RKO (cell line): ENCODE measurements at regions not wholly inside any gene's neighbourhood (a gene's known extent, or its start where the extent isn't known, plus 50 kb on each side); places are given as distances from the start of the nearest gene placed in this dataset.
"Not testable (repeated sequence)": the region's sequence is repeated elsewhere in the genome, so short reads cannot be mapped to it uniquely, and the experiment has no call there.

ENCODE experiments used
- DNase-seq: peaks from one replicate; pipeline ENCODE4 v3.0.0-alpha.2; 2016; ENCODE audit warnings: low spot score

DNA sequence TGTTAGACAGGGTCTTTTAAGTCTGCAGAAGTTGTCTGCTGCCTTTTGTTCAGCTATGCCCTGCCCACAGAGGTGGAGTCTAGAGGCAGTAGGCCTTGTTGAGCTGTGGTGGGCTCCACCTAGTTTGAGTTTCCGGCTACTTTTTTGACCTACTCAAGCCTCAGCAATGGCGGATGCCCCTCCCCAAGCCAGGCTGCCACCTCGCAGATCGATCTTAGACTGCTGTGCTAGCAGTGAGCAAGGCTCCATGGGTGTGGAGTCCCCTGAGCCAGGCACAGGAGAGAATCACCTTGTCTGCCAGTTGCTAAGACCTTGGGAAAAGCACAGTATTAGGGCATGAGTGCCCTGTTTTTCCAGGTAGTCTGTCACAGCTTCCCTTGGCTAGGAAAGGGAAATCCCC, 664.6 kb upstream of the DPPA4 start:
- not testable (repeated sequence) for DNase-seq

DNA sequence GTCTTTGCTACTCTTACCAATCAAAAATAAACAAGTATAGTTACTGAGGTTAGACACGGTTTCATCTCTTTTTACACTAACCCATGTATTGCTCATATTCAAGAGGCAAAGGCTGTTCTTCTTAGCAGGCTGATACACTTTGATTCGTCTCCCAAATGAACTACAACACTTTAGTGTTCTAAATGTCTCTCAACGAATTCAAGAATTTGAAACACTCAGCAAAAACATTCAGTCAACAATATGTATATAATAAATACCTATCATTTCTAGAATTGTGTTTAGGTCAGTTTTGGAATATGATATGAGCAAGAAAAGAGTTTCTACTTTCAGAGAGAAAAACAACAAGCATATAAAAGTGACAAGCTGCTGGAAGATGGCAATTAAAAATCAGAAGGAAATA, 669.6 kb upstream of the DPPA4 start:
- DNase-seq: no peak

DNA sequence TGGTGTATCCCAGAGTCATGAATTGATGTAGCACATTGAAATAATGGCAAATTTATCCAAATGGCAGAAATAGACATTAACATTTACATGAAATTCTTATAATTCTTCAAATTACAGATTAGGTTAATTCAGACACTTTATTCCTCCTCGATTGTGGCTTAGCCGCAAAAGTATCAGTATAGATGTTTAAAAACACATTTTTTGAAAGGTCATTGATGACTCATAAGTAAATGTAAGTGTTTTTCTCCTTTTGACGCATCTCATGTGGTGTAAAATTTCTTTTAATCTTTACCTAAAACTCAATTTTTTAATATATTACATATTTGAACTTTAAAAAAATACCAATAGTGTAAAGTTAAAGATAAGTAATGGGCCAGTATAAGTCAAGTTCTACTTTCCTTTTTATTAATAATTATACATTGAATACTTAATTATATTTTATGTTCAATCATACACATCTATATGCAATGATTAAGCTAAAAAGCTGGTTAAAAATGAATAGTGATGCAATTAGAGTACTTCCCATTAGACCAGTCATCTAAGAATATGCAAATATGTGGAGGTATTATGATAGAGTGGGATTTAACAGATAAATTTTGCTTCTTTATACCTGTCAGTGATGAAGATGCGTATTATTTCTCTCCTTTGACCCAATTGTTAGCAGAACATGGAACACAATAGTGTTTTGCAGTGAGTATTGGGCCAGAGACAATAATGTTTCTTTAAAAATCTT, 678.1 kb upstream of the DPPA4 start:
- no peak for DNase-seq

DNA sequence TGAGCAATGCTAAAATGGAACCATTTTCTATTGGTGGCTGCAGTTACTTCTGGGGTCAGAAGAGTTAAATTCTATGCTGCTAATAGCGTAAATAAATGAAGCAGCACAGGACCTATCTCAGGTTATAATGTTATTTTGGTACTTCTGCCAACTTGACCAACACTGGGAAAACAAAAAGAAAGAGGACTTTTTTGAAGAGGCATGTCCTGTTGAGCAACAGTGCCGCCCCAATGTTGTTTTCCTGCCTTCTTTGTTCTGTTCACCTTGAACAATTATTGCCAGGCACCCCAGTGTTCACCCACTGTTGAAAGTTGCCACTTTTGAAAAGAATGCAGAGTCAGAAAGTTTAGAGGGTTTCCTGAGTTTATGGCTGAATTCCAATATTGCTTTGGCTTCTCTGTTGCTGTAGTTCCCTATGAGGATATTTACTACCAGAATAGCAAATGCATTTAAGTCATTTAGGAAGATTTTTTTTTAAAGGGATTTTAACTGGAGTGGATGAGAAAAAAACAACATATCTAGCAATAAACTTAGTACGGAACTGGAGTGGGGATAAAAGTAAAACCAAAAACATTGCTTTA, 679.0 kb upstream of the DPPA4 start:
- no peak for DNase-seq

DNA sequence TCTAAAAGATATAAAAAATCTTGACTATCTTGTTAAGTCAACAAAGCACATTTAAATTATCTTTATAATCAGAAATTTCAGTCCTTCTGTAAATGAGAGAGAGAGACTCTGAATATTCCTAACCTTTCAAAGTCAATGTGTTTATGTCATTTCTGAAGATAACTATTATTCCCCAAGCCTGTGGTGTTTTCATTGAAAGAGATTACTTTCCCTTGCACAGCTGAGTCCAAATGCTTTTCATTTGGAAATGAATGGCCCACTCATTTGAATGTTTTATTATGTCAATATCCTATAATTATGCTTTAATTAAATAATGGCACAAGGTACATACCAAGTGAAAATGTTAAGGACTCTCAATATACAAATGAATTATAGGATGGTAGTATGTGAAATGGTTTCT, 680.0 kb upstream of the DPPA4 start:
- no peak for DNase-seq

DNA sequence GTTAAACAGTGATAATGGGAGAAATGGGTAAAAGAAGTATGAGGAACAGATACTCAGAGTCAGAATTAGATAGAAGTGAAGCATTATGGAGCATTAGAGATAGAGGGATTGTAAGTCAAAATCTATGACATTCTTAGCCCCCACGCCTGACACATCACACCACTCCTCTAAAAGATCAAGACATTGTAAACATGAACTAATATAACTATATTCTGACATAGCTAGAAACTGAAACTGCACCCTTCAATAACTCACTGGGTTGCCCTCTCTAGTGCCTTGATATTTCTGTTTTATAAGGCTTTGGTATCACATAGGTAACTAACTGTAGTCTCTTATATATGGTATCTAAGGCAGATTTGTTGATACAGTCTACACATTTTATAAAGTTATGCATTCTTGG, 684.3 kb upstream of the DPPA4 start:
- DNase-seq: no peak

DNA sequence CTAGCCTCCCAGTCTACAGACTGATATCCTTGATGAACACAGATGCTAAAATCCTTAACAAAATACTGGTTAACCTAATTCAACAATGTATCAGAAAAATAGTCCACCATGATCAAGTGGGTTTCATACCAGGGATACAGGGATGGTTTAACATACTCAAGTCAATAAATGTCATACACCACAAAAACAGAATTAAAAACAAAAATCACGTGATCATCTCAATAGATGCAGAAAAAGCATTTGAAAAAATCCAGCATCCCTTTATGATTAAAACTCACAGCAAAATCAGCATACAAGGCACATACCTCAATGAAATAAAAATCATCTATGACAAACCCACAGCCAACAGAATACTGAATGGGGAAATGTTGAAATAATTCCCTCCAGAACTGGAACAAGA, 685.7 kb upstream of the DPPA4 start:
- DNase-seq: not testable (repeated sequence)

DNA sequence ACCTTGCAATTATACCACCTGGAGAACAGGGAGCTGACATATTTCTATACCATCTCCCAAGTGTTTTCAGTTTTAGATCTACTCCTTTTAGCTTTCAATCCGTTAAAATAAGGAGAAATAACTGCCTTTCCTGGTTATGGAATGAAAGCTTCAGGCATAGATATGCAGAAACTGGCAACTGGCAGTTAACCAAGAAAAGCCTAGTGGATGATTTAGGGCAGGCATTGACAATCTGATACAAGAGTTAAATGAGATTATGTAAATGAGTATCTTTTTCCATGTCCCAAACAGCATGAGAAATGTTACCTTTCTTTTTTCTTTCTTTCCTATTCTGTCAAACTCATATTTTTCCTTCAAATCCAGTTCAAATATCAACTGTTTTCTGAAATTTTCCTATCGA, 689.1 kb upstream of the DPPA4 start:
- DNase-seq: no peak

DNA sequence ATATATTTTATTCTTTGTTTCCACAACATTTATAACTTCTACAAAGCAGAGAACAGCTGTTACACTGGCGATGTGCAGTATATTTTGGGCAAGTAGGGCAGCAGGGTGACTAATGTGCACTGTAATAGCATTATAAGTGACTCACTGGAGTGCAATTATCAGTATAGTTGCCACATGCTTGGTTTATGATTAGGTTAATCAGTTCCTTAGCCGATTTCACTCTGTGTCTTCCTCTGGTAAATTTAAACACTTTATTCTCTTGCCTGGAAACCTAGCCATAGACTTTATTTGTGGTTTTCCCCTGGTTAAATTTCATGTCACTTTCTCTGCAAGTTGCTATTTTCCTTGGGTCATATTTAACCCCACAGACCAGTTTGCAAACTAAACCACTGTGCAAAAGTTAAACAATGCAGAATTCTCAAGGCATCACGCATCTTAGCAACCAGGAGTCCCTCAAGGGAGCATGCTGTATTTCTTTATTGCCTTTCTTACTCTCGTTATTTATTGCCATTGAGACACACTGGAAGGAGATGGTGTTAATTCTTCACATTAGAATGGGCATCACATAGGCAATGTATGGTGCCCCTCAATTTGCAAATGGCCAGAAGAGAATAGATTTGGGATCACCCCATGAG, 690.2 kb upstream of the DPPA4 start:
- peak; percentile 42 for DNase-seq

DNA sequence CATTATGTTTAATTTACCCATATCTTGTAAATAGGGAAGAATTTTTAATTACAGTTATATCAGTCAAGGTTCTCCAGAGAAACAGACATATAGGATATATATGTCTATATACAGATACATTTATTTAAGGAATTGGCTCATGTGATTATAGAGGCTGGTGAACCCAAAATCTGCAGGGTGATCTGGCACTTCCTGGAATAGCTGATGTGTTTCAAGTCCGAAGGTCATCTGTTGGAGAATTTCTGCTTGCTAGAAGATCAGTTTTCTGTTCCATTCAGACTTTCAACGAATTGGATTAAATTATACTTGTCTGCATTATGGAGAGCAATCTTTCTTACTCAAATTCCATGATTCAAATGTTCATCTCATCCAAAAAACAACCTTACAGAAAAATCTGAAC, 694.6 kb upstream of the DPPA4 start:
- DNase-seq: no peak

DNA sequence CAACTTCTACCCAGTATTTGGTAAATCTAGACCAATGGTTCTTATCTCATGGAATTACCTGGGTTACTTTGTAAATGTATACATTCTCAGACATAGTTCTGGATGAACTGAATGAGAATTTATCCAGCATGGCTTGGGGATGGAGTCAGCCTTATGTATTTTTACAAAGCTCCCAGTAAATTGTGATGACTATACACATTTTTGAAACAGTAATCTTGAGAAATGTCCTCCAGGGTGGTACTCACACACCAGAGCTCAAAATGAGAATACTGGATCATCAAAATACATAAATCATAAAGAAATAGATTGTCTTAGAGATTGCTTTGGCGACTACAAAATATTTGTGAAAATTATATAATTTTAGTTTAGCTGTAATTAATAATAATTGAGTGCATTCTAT, 722.1 kb upstream of the DPPA4 start:
- no peak for DNase-seq

DNA sequence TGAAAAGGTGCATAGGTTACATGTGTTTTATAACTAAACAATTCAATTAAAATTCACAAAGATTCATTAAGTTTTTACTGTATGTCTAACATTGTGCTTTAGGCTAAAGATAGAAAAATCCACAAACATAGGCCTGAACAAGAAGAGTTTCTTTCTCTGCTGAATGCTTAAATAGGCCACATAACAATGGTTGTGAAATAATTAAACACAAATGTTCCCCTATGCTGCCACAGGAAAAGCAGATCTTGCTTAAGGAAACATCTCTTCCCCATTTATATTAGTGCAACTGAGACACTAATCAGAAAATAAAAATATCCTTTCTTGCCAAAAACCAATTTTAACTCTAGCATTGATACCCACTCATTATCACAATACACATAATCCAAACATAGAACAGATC, 725.4 kb upstream of the DPPA4 start:
- DNase-seq: no peak

DNA sequence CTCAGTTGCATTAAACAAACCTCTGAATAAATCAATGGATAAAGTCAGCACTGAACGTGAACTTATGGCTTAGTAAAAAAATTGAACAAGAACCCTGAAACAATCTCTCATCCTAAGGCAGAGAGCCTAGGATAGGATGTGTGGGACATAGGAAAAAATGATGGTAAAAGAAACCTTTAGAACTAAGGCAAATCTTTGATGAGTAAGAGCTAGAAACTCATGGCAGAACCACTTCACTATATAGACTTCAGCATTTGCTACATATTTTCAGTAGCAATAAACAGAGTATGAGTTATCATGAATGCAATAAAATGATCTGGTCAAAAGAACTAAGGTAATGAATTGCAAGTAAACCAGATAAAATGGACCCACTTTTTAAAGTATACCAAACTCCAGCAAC, 725.8 kb upstream of the DPPA4 start:
- DNase-seq: no peak

DNA sequence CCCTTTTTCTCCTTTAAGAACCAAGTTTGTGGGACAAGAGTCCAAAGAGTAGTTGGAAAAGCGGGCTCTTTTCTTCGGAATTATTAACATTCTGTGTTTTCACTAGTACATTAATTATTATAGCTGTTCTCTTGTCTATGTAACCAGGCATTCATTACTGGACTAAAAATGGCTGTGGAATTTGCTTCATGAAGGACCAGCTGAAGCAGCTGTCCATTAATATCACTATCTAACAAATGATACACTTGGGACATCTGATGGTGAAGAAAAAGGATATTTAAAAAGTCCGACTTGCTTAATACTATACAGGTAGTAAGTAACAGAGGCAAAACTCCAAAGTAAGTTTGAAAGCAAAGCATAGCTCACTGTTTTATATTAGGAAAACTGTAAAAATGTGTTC, 728.9 kb upstream of the DPPA4 start:
- DNase-seq: no peak

DNA sequence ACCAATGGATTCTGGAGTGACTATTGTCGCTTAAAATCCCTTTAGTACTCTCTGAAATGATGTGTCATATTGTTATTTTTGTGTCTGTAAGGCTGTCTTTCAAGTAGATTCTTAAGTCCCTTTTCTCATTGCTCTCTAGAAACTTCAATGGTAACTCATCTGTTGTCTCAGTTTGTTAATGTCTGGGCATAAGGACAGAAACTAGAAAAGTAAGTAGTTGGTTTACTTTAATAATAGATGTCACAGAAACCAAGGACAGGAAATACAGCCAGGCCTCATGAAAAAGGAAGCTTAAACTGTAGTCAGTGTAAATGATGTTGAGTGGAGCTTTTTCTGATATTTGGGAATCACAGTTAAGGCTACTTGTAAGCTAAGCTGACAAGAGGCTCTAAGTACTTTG, 730.2 kb upstream of the DPPA4 start:
- no peak for DNase-seq

DNA sequence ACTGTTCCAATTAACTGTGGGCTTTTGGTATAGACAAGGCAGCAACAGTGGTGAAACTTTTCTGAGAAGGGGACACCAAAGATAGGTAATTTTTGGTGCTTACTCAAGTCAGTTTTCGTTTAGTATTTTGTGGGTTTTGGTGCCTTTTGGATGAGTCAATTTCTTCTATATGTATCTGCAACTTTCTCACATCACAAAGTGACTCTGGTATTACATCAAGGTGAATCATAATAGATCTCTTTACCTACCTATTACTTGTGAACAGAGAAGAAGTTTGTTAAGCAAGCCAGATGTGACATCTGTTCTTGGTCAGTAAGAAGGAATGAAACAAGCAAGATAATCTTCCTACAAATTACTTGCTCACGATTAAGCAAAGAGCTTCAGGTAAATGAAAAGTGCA, 732.4 kb upstream of the DPPA4 start:
- DNase-seq: no peak

DNA sequence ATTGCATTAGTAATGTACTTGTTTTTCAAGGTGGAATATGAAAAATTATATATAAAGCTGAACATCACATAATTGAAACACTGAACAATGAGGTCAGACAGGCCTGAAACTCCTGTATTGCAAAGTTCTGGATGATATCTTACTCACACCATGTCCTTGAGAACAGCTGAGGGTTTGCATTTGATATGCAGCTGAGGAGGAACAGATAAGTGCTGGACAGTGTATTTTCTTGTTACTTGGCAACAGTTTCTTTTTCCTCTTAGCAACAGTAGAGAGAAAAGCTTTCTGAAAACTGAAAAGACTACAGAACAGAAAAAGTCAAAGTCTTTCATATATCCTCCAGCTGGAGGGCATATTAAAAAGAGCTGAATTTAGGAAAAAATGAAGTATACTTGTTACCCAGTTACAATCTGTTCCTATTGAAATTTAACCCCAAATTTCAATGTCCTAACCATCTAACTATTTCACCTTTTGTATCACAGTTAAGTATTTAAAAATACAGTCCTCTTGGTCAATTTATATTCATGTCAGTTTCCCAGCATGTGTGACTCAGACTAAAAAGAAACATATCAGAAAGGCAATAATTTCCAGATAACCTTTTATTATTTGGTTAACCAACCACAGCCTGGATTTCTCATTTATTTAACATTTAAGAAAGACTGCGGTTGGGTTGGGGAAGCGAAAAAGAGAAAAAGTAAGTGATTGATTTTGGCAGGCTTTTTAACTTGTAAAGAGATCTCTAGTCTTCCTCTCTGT, 733.0 kb upstream of the DPPA4 start:
- no peak for DNase-seq

DNA sequence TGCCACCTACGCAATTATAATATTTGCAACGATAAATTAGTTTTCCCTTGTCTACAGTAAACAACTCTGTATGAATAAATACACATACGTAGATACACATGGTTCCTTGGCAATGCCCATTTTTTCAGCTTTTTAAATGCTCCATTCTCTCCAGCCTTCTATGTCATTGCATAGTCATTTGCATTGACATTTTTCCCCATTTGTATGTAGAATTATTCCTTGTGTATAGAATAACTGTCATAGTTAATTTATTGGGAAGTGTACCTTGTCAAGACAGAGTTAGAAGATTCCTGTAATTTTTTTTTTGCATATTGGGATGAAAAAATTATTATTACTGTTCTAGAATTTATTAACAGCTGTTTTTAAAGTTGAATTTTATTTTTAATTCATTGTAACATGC, 736.7 kb upstream of the DPPA4 start:
- DNase-seq: no peak

DNA sequence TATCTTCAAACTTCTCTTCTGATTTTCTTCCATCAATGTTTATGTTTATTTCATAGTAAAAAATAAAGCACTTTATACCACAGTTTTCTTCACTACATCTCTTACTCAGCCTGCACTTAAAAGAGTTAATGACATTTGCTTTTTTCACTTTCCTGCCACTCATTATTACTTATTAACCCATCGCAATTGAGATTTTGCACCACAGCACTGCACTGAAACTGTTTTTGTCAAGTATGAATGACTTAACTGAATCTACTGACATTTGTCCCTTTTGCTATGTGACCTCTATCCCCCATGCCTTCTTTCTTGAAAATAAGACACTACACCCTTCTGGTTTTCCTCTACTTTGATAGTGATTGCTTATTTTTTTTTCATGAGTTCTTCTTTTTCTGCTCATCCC, 739.7 kb upstream of the DPPA4 start:
- no peak for DNase-seq

DNA sequence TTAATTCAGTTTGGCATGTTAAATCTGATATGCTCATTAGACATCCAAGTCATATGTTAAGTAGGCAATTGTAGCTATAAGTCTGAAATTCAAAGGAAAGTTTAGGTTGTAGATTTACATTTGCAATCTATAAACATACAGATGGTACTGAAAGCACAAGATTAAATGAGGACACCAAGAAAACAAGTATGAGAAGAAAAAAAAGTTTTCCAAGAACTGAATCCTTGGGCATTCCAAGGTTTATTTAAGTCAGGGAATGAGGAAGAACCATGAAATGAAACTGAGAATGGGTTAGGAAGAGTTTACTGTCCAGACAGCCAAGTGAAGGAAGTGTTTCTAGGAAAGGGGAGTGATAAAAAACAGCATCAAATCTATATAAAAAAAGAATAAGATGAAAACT, 756.1 kb upstream of the DPPA4 start:
- DNase-seq: no peak

DNA sequence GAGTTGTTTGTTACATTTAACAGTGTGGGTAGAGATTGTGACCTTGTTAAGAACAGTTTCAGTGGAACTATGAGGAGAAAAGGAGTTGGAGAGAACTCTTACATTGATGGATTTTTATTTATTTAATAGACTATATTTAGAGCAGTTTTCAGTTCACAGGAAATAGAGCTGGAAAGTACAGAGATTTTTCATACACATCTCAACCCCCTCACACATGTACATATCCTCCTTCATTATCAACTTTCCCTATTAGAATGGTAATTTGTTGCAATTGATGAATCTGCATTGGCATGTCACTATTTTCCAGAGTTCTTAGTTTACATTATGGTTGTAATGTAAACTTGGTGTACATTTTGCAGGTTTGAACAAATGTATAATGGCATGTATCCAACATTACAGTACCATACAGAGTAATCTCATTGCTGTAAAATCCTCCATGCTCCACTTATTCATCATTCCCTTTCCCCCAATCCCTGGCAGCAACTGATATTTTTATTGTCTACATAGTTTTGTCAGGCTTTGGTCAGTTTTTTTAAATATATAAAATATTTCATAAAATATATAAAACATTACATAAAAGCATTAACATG, 756.6 kb upstream of the DPPA4 start:
- DNase-seq: no peak

DNA sequence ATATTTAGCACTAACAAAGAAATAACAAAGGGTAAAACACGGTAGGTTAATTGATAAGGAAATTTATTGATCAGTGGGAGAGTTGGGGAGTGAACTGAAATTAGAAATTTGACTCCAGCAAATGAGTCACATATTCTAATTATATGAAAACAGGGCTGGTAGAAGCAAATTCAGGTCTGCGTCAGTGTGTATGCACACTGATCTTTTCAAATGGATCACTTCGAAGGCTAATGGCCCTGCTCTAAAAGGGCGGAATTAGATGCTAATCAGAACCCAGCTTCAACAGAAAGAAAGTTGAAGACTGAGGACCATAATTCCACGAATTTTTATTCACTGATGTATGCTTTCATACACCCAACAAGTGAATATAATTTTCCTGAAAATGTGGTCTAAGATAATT, 762.4 kb upstream of the DPPA4 start:
- no peak for DNase-seq

DNA sequence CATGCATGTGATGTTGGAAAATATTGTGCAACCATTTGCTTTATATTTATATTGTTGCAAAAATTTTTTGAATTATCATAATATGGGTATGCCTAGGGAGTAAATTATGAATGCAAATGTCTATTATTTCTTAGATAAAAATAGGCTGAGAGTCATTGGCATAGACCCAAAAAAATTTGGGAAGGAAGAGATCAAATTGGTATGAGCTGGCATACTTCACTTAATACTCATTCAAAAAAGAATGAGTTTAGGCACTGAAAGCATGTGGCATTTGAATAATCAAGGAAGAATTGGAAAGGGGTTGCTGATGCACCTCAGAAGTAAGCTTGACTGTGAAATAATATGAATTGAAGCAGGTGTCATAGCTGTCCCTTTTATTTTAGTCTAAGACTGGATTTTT, 764.0 kb upstream of the DPPA4 start:
- peak; percentile 2 for DNase-seq
